Neural cell (in vitro differentiated cells): ENCODE measurements at regions not wholly inside any gene's neighbourhood (a gene's known extent, or its start where the extent isn't known, plus 50 kb on each side); places are given as distances from the start of the nearest gene placed in this dataset.
A peak's percentile ranks its signal among the peaks of the same experiment; 100 is the strongest.

Source experiments
- H2AFZ ChIP-seq: fragments of 200-600, 300-800 bp; sonication (generic), shearing (Covaris generic); 2 replicates; pipeline ENCODE4 v1.6.0; 2014; ENCODE audit warnings: low read depth, mild to moderate bottlenecking, antibody characterized with exemption, low read length, moderate library complexity
- H3F3A ChIP-seq: fragments of 200-600 bp; shearing (Covaris generic); 2 replicates; pipeline ENCODE4 v1.6.1; 2016; ENCODE audit warnings: mild to moderate bottlenecking, moderate library complexity, mixed read lengths, antibody characterized with exemption, low read length; ENCODE audit not compliant: insufficient read depth, poor library complexity, severe bottlenecking
- H3K27ac ChIP-seq: fragments of 200-600, 300-800 bp; sonication (generic), shearing (Covaris generic); 2 replicates; pipeline ENCODE4 v1.5.1; 2014; ENCODE audit warnings: mild to moderate bottlenecking, low read length, moderate library complexity
- H3K27me3 ChIP-seq: fragments of 300-800, 200-600 bp; sonication (generic), shearing (Covaris generic); 2 replicates; pipeline ENCODE4 v1.6.0; 2014; ENCODE audit warnings: mild to moderate bottlenecking, low read depth, low read length, moderate library complexity; ENCODE audit not compliant: insufficient read depth
- H3K36me3 ChIP-seq: fragments of 300-800, 200-600 bp; sonication (generic), shearing (Covaris generic); 2 replicates; pipeline ENCODE4 v1.5.1; 2014; ENCODE audit warnings: mild to moderate bottlenecking, antibody characterized with exemption, low read length, moderate library complexity; ENCODE audit not compliant: insufficient read depth
- H3K4me2 ChIP-seq: fragments of 300-800, 200-600 bp; sonication (generic), shearing (Covaris generic); 2 replicates; pipeline ENCODE4 v1.6.0; 2014; ENCODE audit warnings: mild to moderate bottlenecking, low read length
- H3K4me3 ChIP-seq: fragments of 300-800, 200-600 bp; sonication (generic), shearing (Covaris generic); 2 replicates; pipeline ENCODE4 v1.5.1; 2014; ENCODE audit warnings: mild to moderate bottlenecking, low read length, moderate library complexity
- H3K79me2 ChIP-seq: fragments of 200-600 bp; shearing (Covaris generic); replicated peaks from 2 replicates; pipeline ENCODE4 v1.6.0; 2014; ENCODE audit warnings: mild to moderate bottlenecking, low read length, moderate library complexity; ENCODE audit not compliant: insufficient read depth
- H3K9ac ChIP-seq: fragments of 300-800, 200-600 bp; sonication (generic), shearing (Covaris generic); 2 replicates; pipeline ENCODE4 v1.6.1; 2016; ENCODE audit warnings: mild to moderate bottlenecking, low read length, mixed read lengths
- H3K9me2 ChIP-seq: fragments of 200-600 bp; shearing (Covaris generic); 2 replicates; pipeline ENCODE4 v1.6.1; 2016; ENCODE audit warnings: mild to moderate bottlenecking, low read length, mixed read lengths; ENCODE audit not compliant: insufficient read depth
- H3K9me3 ChIP-seq: fragments of 200-600, 300-800 bp; sonication (generic), shearing (Covaris generic); 2 replicates; pipeline ENCODE4 v1.6.1; 2016; ENCODE audit warnings: mild to moderate bottlenecking, mixed run types, low read length, moderate library complexity, mixed read lengths
- H4K20me1 ChIP-seq: fragments of 200-600 bp; shearing (Covaris generic); 2 replicates; pipeline ENCODE4 v1.6.1; 2016; ENCODE audit warnings: mild to moderate bottlenecking, mixed run types; ENCODE audit not compliant: insufficient read depth
- EP300 ChIP-seq: fragments of 450-650 bp; conservative IDR thresholded peaks from 2 replicates; pipeline ENCODE4 v1.6.1; 2014; ENCODE audit warnings: antibody characterized with exemption, mild to moderate bottlenecking, moderate library complexity; ENCODE audit not compliant: poor library complexity, severe bottlenecking
- EZH2 ChIP-seq: fragments of 200-600, 300-800 bp; shearing (Covaris generic), sonication (generic); IDR thresholded peaks from 2 replicates; pipeline ENCODE4 v1.6.1; 2014; ENCODE audit warnings: antibody characterized with exemption, low read length, borderline replicate concordance, mild to moderate bottlenecking; ENCODE audit not compliant: insufficient read depth, poor library complexity, severe bottlenecking
- MXI1 ChIP-seq: fragments of 450-650 bp; conservative IDR thresholded peaks from 2 replicates; pipeline ENCODE4 v1.6.1; 2014; ENCODE audit warnings: antibody characterized with exemption, mild to moderate bottlenecking; ENCODE audit not compliant: poor library complexity, severe bottlenecking
- POLR2AphosphoS5 ChIP-seq: IDR thresholded peaks from 2 replicates; pipeline ENCODE4 v1.6.1; 2012
- RAD21 ChIP-seq: fragments of 450-650 bp; conservative IDR thresholded peaks from 2 replicates; pipeline ENCODE4 v1.6.1; 2014; ENCODE audit warnings: antibody characterized with exemption, mild to moderate bottlenecking, moderate library complexity
- SMC3 ChIP-seq: fragments of 450-650 bp; conservative IDR thresholded peaks from 2 replicates; pipeline ENCODE4 v1.6.1; 2014; ENCODE audit warnings: antibody characterized with exemption, mild to moderate bottlenecking, moderate library complexity; ENCODE audit not compliant: poor library complexity
- TAF1 ChIP-seq: IDR thresholded peaks from 2 replicates; pipeline ENCODE4 v1.6.1; 2012; ENCODE audit warnings: low read depth
- TF ChIP-seq, protein P1 (sequence below): IDR thresholded peaks from 2 replicates; pipeline ENCODE4 v1.6.1; 2012; ENCODE audit warnings: borderline replicate concordance
- TF ChIP-seq, protein P2 (sequence below): fragments of 450-650 bp; IDR thresholded peaks from 2 replicates; pipeline ENCODE4 v1.5.1; 2014; ENCODE audit warnings: antibody characterized with exemption, mild to moderate bottlenecking, moderate library complexity; ENCODE audit not compliant: poor library complexity, severe bottlenecking

DNA sequence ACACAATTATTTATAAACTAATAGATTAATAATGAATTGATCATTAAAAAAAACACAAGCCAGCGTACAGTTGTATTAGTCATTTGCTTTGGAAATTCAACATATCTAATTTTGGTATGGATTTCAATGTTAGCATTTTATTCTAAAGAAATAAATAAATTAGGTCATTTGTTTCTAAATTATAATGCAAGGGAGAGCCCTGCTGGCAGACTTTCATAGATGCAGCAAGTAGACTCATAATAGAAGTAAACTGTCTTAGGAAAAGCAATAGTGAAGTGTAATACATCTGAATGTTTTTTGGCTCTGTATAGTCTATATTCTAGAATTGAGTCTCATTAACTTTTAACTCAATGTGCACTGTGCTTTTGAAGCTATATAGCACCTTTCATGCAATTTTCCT is 982.4 kb upstream of the MIR17HG start:
- no peaks in the 10 kb centered on the region for H4K20me1 ChIP-seq
- H3K27me3 ChIP-seq: no peaks in the 10 kb centered on the region
- no peak overlapping the region for H3K9ac ChIP-seq
- no peaks in the 10 kb centered on the region for H3K36me3 ChIP-seq
- TF ChIP-seq RAD21 (peak; percentile 76), EZH2 (no peak), TAF1 (no peak), POLR2AphosphoS5 (no peak), MXI1 (no peak), SMC3 (peak; percentile 70), EP300 (no peak)
- TF ChIP-seq, protein P1, sequence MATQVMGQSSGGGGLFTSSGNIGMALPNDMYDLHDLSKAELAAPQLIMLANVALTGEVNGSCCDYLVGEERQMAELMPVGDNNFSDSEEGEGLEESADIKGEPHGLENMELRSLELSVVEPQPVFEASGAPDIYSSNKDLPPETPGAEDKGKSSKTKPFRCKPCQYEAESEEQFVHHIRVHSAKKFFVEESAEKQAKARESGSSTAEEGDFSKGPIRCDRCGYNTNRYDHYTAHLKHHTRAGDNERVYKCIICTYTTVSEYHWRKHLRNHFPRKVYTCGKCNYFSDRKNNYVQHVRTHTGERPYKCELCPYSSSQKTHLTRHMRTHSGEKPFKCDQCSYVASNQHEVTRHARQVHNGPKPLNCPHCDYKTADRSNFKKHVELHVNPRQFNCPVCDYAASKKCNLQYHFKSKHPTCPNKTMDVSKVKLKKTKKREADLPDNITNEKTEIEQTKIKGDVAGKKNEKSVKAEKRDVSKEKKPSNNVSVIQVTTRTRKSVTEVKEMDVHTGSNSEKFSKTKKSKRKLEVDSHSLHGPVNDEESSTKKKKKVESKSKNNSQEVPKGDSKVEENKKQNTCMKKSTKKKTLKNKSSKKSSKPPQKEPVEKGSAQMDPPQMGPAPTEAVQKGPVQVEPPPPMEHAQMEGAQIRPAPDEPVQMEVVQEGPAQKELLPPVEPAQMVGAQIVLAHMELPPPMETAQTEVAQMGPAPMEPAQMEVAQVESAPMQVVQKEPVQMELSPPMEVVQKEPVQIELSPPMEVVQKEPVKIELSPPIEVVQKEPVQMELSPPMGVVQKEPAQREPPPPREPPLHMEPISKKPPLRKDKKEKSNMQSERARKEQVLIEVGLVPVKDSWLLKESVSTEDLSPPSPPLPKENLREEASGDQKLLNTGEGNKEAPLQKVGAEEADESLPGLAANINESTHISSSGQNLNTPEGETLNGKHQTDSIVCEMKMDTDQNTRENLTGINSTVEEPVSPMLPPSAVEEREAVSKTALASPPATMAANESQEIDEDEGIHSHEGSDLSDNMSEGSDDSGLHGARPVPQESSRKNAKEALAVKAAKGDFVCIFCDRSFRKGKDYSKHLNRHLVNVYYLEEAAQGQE: no peak
- TF ChIP-seq, protein P2, sequence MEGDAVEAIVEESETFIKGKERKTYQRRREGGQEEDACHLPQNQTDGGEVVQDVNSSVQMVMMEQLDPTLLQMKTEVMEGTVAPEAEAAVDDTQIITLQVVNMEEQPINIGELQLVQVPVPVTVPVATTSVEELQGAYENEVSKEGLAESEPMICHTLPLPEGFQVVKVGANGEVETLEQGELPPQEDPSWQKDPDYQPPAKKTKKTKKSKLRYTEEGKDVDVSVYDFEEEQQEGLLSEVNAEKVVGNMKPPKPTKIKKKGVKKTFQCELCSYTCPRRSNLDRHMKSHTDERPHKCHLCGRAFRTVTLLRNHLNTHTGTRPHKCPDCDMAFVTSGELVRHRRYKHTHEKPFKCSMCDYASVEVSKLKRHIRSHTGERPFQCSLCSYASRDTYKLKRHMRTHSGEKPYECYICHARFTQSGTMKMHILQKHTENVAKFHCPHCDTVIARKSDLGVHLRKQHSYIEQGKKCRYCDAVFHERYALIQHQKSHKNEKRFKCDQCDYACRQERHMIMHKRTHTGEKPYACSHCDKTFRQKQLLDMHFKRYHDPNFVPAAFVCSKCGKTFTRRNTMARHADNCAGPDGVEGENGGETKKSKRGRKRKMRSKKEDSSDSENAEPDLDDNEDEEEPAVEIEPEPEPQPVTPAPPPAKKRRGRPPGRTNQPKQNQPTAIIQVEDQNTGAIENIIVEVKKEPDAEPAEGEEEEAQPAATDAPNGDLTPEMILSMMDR: peak; percentile 62
- H3K9me3 ChIP-seq: no peaks in the 10 kb centered on the region
- no peak overlapping the region for H3K4me2 ChIP-seq
- no peak overlapping the region for H2AFZ ChIP-seq
- H3F3A ChIP-seq: no peaks in the 10 kb centered on the region
- no peaks in the 10 kb centered on the region for H3K79me2 ChIP-seq
- H3K27ac ChIP-seq: no peak overlapping the region
- no peaks in the 10 kb centered on the region for H3K9me2 ChIP-seq
- H3K4me3 ChIP-seq: no peak overlapping the region

DNA sequence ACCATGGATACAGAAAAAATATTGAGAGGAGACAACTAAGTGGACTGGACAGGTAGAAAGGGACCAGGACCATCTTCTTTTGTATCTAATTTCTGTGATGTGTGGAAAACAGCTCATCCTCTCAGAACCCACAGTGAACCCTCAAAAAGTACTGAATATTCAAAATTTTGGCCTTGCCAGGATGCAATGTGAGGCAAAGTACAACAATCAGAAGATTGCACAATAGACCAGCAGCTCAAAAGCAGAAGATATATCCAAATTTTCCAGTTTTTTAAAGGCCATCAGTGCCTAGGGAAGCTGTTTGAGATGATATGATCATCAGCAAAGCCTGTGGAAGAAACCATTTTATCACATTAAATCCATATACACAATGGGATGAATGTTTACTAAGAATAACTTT is 973.3 kb upstream of the MIR17HG start:
- Histone ChIP-seq H3K9me3 (no peaks in the 10 kb centered on the region), H3F3A (no peaks in the 10 kb centered on the region), H3K4me2 (no peak overlapping the region), H3K4me3 (no peak overlapping the region), H3K27me3 (no peaks in the 10 kb centered on the region), H3K27ac (no peak overlapping the region), H3K36me3 (no peaks in the 10 kb centered on the region), H3K9me2 (no peaks in the 10 kb centered on the region), H3K9ac (no peak overlapping the region), H3K79me2 (no peaks in the 10 kb centered on the region), H2AFZ (no peak overlapping the region), H4K20me1 (no peaks in the 10 kb centered on the region)
- TF ChIP-seq EZH2 (no peak), MXI1 (no peak), POLR2AphosphoS5 (no peak), SMC3 (no peak), RAD21 (no peak), TAF1 (no peak)
- TF ChIP-seq, protein P2: no peak
- TF ChIP-seq, protein P1: no peak
